ENCODE measurements at regions not wholly inside any gene's neighbourhood (a gene's known extent, or its start where the extent isn't known, plus 50 kb on each side); places are given as distances from the start of the nearest gene placed in this dataset.

- H3K27me3 ChIP-seq (ENCODE audit: insufficient read depth, low read depth, severe bottlenecking), result no peaks in the 10 kb centered on the region
- H3K9me3 ChIP-seq (ENCODE audit: severe bottlenecking), result peaks cover 4% of the 10 kb centered on the region
- TF ChIP-seq CTCF (IDR thresholded peaks at IDR 0.05; ENCODE audit: low read depth, low read length), result no peak
- no peaks in the 10 kb centered on the region for H3K36me3 ChIP-seq
- no peak overlapping the region for H3K4me3 ChIP-seq (ENCODE audit: low read depth, low read length)
- DNase-seq, result no peak
- H3K27ac ChIP-seq, result no peak overlapping the region
Measured at GRCh38 chr9:115625954-115626353, 508.0 kb upstream of the TNC start.

- Histone ChIP-seq H3K4me3 (ENCODE audit: low read depth, low read length) (no peak overlapping the region), H3K27me3 (ENCODE audit: insufficient read depth, low read depth, severe bottlenecking) (no peaks in the 10 kb centered on the region), H3K36me3 (no peaks in the 10 kb centered on the region), H3K27ac (no peak overlapping the region), H3K9me3 (ENCODE audit: severe bottlenecking) (no peaks in the 10 kb centered on the region)
- TF ChIP-seq CTCF (IDR thresholded peaks at IDR 0.05; ENCODE audit: low read depth, low read length), result no peak
- no peak for DNase-seq
Measured at GRCh38 chr9:115627511-115627910, 509.6 kb upstream of the TNC start.

- no peak for TF ChIP-seq CTCF (IDR thresholded peaks at IDR 0.05; ENCODE audit: low read depth, low read length)
- H3K36me3 ChIP-seq, result no peaks in the 10 kb centered on the region
- H3K4me3 ChIP-seq (ENCODE audit: low read depth, low read length), result no peak overlapping the region
- no peak overlapping the region for H3K27ac ChIP-seq
- no peak for DNase-seq
- no peaks in the 10 kb centered on the region for H3K9me3 ChIP-seq (ENCODE audit: severe bottlenecking)
- H3K27me3 ChIP-seq (ENCODE audit: insufficient read depth, low read depth, severe bottlenecking), result no peaks in the 10 kb centered on the region
Measured at GRCh38 chr9:115628426-115628825, 510.5 kb upstream of the TNC start.

GRCh38 chr9:115629879-115630840 lies 512.2 kb upstream of the TNC start:
- no peak for TF ChIP-seq CTCF (IDR thresholded peaks at IDR 0.05; ENCODE audit: low read depth, low read length)
- Histone ChIP-seq H3K36me3 (no peaks in the 10 kb centered on the region), H3K9me3 (ENCODE audit: severe bottlenecking) (no peaks in the 10 kb centered on the region), H3K27me3 (ENCODE audit: insufficient read depth, low read depth, severe bottlenecking) (no peaks in the 10 kb centered on the region), H3K4me3 (ENCODE audit: low read depth, low read length) (no peak overlapping the region), H3K27ac (no peak overlapping the region)
- DNase-seq, result no peak

- H3K9me3 ChIP-seq (ENCODE audit: severe bottlenecking), result no peaks in the 10 kb centered on the region
- H3K27ac ChIP-seq, result no peak overlapping the region
- DNase-seq, result no peak
- H3K36me3 ChIP-seq, result no peaks in the 10 kb centered on the region
- TF ChIP-seq CTCF (IDR thresholded peaks at IDR 0.05; ENCODE audit: low read depth, low read length), result no peak
- H3K4me3 ChIP-seq (ENCODE audit: low read depth, low read length), result no peak overlapping the region
- no peaks in the 10 kb centered on the region for H3K27me3 ChIP-seq (ENCODE audit: insufficient read depth, low read depth, severe bottlenecking)
Measured at GRCh38 chr9:115632391-115632790, 514.4 kb upstream of the TNC start.

Measured in WERI-Rb-1 (cell line).